Nephron (organoid): ENCODE measurements at regions not wholly inside any gene's neighbourhood (a gene's known extent, or its start where the extent isn't known, plus 50 kb on each side); places are given as distances from the start of the nearest gene placed in this dataset.

ENCODE experiments used
- H3K27ac Mint-ChIP-seq, 3 experiments: 2 replicates each; pipeline ENCODE4 v1.8.0; 2020; ENCODE audit warnings: mixed read lengths in 3 of 3, mild to moderate bottlenecking in 2 of 3, moderate library complexity in 1 of 3
- H3K27me3 Mint-ChIP-seq: 2 replicates; pipeline ENCODE4 v1.8.0; 2021; ENCODE audit warnings: low read depth, mild to moderate bottlenecking, moderate library complexity, mixed read lengths
- H3K36me3 Mint-ChIP-seq: 2 replicates; pipeline ENCODE4 v1.8.0; 2020; ENCODE audit warnings: low read depth, mixed read lengths
- H3K4me1 Mint-ChIP-seq: 2 replicates; pipeline ENCODE4 v1.8.0; 2020; ENCODE audit warnings: mixed read lengths
- H3K4me3 Mint-ChIP-seq, 3 experiments: 2 replicates each; pipeline ENCODE4 v1.8.0; 2020; ENCODE audit warnings: mild to moderate bottlenecking in 3 of 3, mixed read lengths in 3 of 3, moderate library complexity in 2 of 3
- H3K9me3 Mint-ChIP-seq: 2 replicates; pipeline ENCODE4 v1.8.0; 2020; ENCODE audit warnings: mixed read lengths
- TF ChIP-seq, protein P1 (sequence below), 3 experiments: fragments of 200-600 bp; sonication (generic); IDR thresholded peaks; one replicate each; pipeline ENCODE4 v1.5.0; 2021; ENCODE audit warnings: antibody characterized with exemption in 3 of 3; ENCODE audit not compliant: unreplicated experiment in 3 of 3

DNA sequence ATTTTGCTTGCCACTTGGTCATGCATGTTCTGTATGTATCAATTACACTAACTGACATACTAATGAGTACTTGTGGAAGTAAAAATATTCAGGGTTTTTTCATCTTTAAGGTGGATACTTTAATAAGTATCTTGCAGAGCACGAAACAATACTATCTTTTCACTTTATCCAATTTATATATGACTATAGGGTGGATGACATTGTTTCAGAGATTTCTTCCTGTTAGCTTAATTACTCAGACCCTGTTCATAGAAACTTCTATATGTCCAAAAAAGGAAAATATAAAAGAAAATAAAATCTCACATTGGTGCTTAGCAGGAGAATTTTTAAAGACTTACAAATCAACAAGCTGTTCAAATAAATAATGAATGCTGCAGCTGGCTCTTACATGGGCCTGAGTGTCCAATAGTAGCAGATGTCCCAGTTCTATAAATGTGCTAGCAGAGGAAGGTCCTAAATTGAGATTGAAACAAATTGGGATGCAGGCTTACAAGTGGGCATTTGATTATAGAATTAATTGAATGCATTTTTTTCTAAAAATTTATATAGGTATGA lies 91.5 kb upstream of the THSD7A start:
- no peaks in the 10 kb centered on the region for H3K27me3 Mint-ChIP-seq
- H3K27ac Mint-ChIP-seq = no peak overlapping the region
- H3K36me3 Mint-ChIP-seq = no peaks in the 10 kb centered on the region
- TF ChIP-seq, protein P1, sequence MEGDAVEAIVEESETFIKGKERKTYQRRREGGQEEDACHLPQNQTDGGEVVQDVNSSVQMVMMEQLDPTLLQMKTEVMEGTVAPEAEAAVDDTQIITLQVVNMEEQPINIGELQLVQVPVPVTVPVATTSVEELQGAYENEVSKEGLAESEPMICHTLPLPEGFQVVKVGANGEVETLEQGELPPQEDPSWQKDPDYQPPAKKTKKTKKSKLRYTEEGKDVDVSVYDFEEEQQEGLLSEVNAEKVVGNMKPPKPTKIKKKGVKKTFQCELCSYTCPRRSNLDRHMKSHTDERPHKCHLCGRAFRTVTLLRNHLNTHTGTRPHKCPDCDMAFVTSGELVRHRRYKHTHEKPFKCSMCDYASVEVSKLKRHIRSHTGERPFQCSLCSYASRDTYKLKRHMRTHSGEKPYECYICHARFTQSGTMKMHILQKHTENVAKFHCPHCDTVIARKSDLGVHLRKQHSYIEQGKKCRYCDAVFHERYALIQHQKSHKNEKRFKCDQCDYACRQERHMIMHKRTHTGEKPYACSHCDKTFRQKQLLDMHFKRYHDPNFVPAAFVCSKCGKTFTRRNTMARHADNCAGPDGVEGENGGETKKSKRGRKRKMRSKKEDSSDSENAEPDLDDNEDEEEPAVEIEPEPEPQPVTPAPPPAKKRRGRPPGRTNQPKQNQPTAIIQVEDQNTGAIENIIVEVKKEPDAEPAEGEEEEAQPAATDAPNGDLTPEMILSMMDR (IDR thresholded peaks at IDR 0.05; ENCODE audit: unreplicated experiment in 3 of 3) = no peak
- H3K4me3 Mint-ChIP-seq = no peak overlapping the region
- H3K9me3 Mint-ChIP-seq = peaks cover 17% of the 10 kb centered on the region
- H3K4me1 Mint-ChIP-seq = no peaks in the 10 kb centered on the region

DNA sequence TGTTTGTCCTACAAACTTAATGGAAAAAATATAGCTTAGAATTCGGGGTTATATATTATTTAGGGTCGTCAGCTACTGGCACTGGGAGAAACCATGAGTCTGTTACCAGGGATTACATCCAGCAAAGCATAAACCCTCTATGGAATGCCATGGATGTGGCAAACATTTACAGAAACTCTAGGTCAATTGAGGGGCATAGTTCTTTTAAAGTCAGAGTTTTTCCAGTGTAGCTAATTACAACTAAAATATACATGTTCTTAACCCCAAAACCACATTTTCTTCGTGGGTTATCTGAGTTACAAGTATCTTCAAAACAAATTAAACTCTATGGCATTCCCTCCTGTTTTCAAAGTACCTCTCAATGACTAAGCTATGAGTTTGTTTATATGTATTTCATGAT lies 99.3 kb upstream of the THSD7A start:
- no peaks in the 10 kb centered on the region for H3K36me3 Mint-ChIP-seq
- H3K4me1 Mint-ChIP-seq = no peaks in the 10 kb centered on the region
- H3K4me3 Mint-ChIP-seq = no peak overlapping the region
- peak overlapping the region in 1 of 3 experiments; percentile 6 for H3K27ac Mint-ChIP-seq
- no peaks in the 10 kb centered on the region for H3K9me3 Mint-ChIP-seq
- no peaks in the 10 kb centered on the region for H3K27me3 Mint-ChIP-seq
- TF ChIP-seq, protein P1 (IDR thresholded peaks at IDR 0.05; ENCODE audit: unreplicated experiment in 3 of 3) = no peak

DNA sequence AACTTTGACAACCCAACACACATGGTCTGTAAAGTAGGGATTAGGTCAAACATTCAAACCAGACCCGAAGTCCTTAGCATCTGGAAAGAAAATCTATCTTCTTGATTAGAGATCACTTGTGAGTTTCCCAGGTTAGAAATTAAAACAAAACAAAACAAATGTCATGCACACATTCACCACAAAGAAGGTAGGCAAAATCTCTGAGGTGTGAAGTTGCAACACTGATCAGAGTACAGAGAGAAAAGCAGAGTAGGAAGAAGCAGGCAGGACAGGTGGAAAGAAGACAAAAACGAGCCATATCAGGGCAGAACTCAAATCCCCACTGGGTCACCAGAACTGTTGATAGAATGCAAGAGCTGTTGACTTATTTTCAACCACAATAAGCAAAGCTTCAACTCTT lies 102.8 kb upstream of the THSD7A start:
- no peaks in the 10 kb centered on the region for H3K27me3 Mint-ChIP-seq
- peak overlapping the region in 1 of 3 experiments; percentile 43 for H3K27ac Mint-ChIP-seq
- TF ChIP-seq, protein P1 (IDR thresholded peaks at IDR 0.05; ENCODE audit: unreplicated experiment in 3 of 3) = no peak
- H3K4me1 Mint-ChIP-seq = no peaks in the 10 kb centered on the region
- H3K36me3 Mint-ChIP-seq = no peaks in the 10 kb centered on the region
- H3K4me3 Mint-ChIP-seq = no peak overlapping the region
- no peaks in the 10 kb centered on the region for H3K9me3 Mint-ChIP-seq

GRCh38 chr7:11935905-11936304 lies 103.9 kb upstream of the THSD7A start:
- Mint-ChIP-seq H3K36me3 (no peaks in the 10 kb centered on the region), H3K27ac (no peak overlapping the region), H3K27me3 (no peaks in the 10 kb centered on the region), H3K9me3 (no peaks in the 10 kb centered on the region), H3K4me3 (no peak overlapping the region), H3K4me1 (no peaks in the 10 kb centered on the region)
- TF ChIP-seq, protein P1 (IDR thresholded peaks at IDR 0.05; ENCODE audit: unreplicated experiment in 3 of 3) = no peak

DNA sequence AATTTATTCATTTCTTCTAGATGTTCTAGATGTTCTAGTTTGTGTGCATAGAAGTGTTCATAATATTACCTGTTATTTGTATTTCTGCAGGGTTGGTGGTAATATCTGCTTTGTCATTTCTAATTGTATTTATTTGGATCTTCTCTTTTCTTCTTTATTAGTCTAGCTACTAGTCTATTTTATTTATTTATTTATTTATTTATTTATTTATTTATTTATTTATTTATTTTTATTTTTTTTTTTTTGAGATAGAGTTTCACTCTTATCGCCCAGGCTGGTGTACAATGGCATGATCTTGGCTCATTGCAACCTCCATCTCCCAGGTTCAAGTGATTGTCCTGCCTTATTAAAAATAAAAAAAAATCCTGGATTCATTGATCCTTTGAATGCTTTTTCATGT lies 114.8 kb upstream of the THSD7A start:
- Mint-ChIP-seq H3K4me1 (no peaks in the 10 kb centered on the region), H3K27ac (no peak overlapping the region), H3K27me3 (no peaks in the 10 kb centered on the region), H3K36me3 (no peaks in the 10 kb centered on the region), H3K9me3 (peaks cover 16% of the 10 kb centered on the region), H3K4me3 (no peak overlapping the region)
- TF ChIP-seq, protein P1 (IDR thresholded peaks at IDR 0.05; ENCODE audit: unreplicated experiment in 3 of 3) = no peak

DNA sequence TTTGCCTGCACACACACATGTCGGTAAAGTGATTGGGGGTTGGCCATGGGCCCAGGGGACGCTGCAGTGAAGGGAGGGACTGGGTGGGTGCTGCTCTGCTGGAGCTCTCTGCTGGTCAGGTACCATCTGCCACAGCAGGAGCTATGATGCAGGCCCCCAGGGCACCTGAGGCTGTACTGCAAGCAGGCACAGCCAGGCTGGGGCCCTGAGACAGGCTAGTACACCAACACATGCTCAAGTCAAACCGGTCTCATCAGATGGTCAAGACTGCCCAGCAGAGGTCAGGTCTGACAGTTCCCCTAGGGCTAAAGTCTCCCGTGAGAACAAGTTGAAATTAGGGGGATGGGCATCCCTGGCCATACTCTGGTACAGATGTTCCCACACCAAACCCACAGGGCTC lies 118.3 kb upstream of the THSD7A start:
- Mint-ChIP-seq H3K4me1 (no peaks in the 10 kb centered on the region), H3K9me3 (peaks cover 9% of the 10 kb centered on the region), H3K36me3 (no peaks in the 10 kb centered on the region), H3K4me3 (no peak overlapping the region), H3K27ac (no peak overlapping the region), H3K27me3 (no peaks in the 10 kb centered on the region)
- TF ChIP-seq, protein P1 (IDR thresholded peaks at IDR 0.05; ENCODE audit: unreplicated experiment in 3 of 3) = no peak
